IMR-90 (cell line): ENCODE measurements at regions not wholly inside any gene's neighbourhood (a gene's known extent, or its start where the extent isn't known, plus 50 kb on each side); places are given as distances from the start of the nearest gene placed in this dataset.

Source experiments
- ATAC-seq: fragments of 200-7000 bp; cut with Tn5 transposase; 2 replicates; pipeline ENCODE4 v1.9.1; 2020; ENCODE audit warnings: low read depth, mild to moderate bottlenecking, moderate library complexity
- BruUV-seq: library from RNA; stranded (reverse); fragments of 400-500 nt; replicated peaks from 2 replicates; lab custom pipeline; 2021; lab: Mats Ljungman, UMichigan
- CTCF ChIA-PET: fragments of 300-600 bp; formaldehyde crosslinking; extraction: SDS; loops from one replicate; lab custom pipeline; 2021; ENCODE audit warnings: antibody characterized with exemption; lab: Yijun Ruan, JAX
- POLR2A ChIA-PET: fragments of 300-600 bp; sonication (Branson Sonifier 250); formaldehyde crosslinking; loops from one replicate; lab custom pipeline; 2022; ENCODE audit warnings: antibody characterized with exemption; ENCODE audit not compliant: unreplicated experiment; lab: Charles Lee
- DNase-seq: peaks from one replicate; pipeline ENCODE4 v3.0.0; 2013
- H2AFZ ChIP-seq: replicated peaks from 2 replicates; pipeline ENCODE3; 2013; ENCODE audit warnings: low read length, mild to moderate bottlenecking; ENCODE audit not compliant: poor library complexity
- H2AK5ac ChIP-seq: 2 replicates; pipeline ENCODE4 v1.6.1; 2013; ENCODE audit warnings: low read depth, low read length, inconsistent platforms
- H2AK9ac ChIP-seq: replicated peaks from 2 replicates; pipeline ENCODE3; 2013; ENCODE audit warnings: mild to moderate bottlenecking, low read depth, low read length, moderate library complexity; ENCODE audit not compliant: poor library complexity
- H2BK120ac ChIP-seq: 2 replicates; pipeline ENCODE4 v1.6.1; 2013; ENCODE audit warnings: low read depth, low read length, inconsistent platforms
- H2BK15ac ChIP-seq: 3 replicates; pipeline ENCODE4 v1.6.1; 2013; ENCODE audit warnings: low read depth, low read length, inconsistent platforms
- H2BK20ac ChIP-seq: 2 replicates; pipeline ENCODE4 v1.6.1; 2013; ENCODE audit warnings: low read depth, mild to moderate bottlenecking, inconsistent platforms, low read length, moderate library complexity
- H2BK5ac ChIP-seq: 2 replicates; pipeline ENCODE4 v1.6.1; 2013; ENCODE audit warnings: mild to moderate bottlenecking, low read depth, low read length, inconsistent platforms; ENCODE audit not compliant: poor library complexity, severe bottlenecking
- H3K14ac ChIP-seq: replicated peaks from 2 replicates; pipeline ENCODE4 v1.6.1; 2013; ENCODE audit warnings: low read depth, low read length, inconsistent platforms
- H3K18ac ChIP-seq: 2 replicates; pipeline ENCODE4 v1.6.1; 2013; ENCODE audit warnings: low read depth, low read length, control low read depth
- H3K23ac ChIP-seq: 2 replicates; pipeline ENCODE4 v1.6.1; 2013; ENCODE audit warnings: low read depth, low read length, inconsistent platforms
- H3K27ac ChIP-seq: 2 replicates; pipeline ENCODE4 v1.5.1; 2013; ENCODE audit warnings: mild to moderate bottlenecking, control low read depth, low read length; ENCODE audit not compliant: insufficient read depth
- H3K27me3 ChIP-seq: 2 replicates; pipeline ENCODE4 v1.6.1; 2013; ENCODE audit warnings: low read length; ENCODE audit not compliant: control insufficient read depth, insufficient read depth
- H3K36me3 ChIP-seq: 2 replicates; pipeline ENCODE4 v1.6.1; 2013; ENCODE audit warnings: low read length, mixed read lengths; ENCODE audit not compliant: control insufficient read depth, insufficient read depth
- H3K4ac ChIP-seq: 2 replicates; pipeline ENCODE4 v1.6.1; 2013; ENCODE audit warnings: low read depth, low read length, inconsistent platforms
- H3K4me1 ChIP-seq: 2 replicates; pipeline ENCODE4 v1.6.1; 2013; ENCODE audit warnings: low read length, mixed read lengths; ENCODE audit not compliant: control insufficient read depth, insufficient read depth
- H3K4me2 ChIP-seq: 2 replicates; pipeline ENCODE4 v1.6.1; 2013; ENCODE audit warnings: low read depth, mild to moderate bottlenecking, control low read depth, low read length, moderate library complexity
- H3K4me3 ChIP-seq: 2 replicates; pipeline ENCODE4 v1.5.1; 2013; ENCODE audit warnings: low read depth, mild to moderate bottlenecking, control low read depth, low read length, moderate library complexity; ENCODE audit not compliant: insufficient read depth
- H3K56ac ChIP-seq: 2 replicates; pipeline ENCODE4 v1.6.1; 2013; ENCODE audit warnings: low read length, inconsistent platforms; ENCODE audit not compliant: insufficient read depth; ENCODE audit errors: extremely low read depth
- H3K79me1 ChIP-seq, 2 experiments: 2 replicates each; pipeline ENCODE4 v1.6.1; 2013; ENCODE audit warnings: low read length in 2 of 2, inconsistent platforms in 1 of 2, low read depth in 1 of 2
- H3K9ac ChIP-seq: 2 replicates; pipeline ENCODE4 v1.6.1; 2013; ENCODE audit warnings: low read depth, low read length, control low read depth
- H3K9me1 ChIP-seq: 2 replicates; pipeline ENCODE4 v1.6.1; 2013; ENCODE audit warnings: low read length, inconsistent platforms; ENCODE audit not compliant: insufficient read depth
- H3K9me3 ChIP-seq: 2 replicates; pipeline ENCODE4 v1.6.1; 2013; ENCODE audit warnings: low read length; ENCODE audit not compliant: control insufficient read depth, insufficient read depth
- H4K20me1 ChIP-seq: 2 replicates; pipeline ENCODE4 v1.6.1; 2013; ENCODE audit warnings: low read length, inconsistent platforms; ENCODE audit not compliant: insufficient read depth
- H4K5ac ChIP-seq: 2 replicates; pipeline ENCODE4 v1.6.1; 2013; ENCODE audit warnings: mild to moderate bottlenecking, low read depth, low read length, control low read depth
- H4K8ac ChIP-seq, 2 experiments: 2 replicates each; pipeline ENCODE4 v1.6.1; 2013; ENCODE audit warnings: low read depth in 2 of 2, low read length in 2 of 2, control low read depth in 1 of 2, inconsistent platforms in 1 of 2
- H4K91ac ChIP-seq: 2 replicates; pipeline ENCODE4 v1.6.1; 2013; ENCODE audit warnings: low read depth, low read length, inconsistent platforms; ENCODE audit not compliant: insufficient read depth
- BHLHE40 ChIP-seq: fragments of 150-350 bp; IDR thresholded peaks from 2 replicates; pipeline ENCODE4 v1.6.1; 2016; ENCODE audit warnings: mild to moderate bottlenecking, low read depth, low read length
- CEBPB ChIP-seq: IDR thresholded peaks from 2 replicates; pipeline ENCODE4 v1.6.1; 2012; ENCODE audit warnings: low read depth, low read length, improper control_type of control experiment
- CHD1 ChIP-seq: IDR thresholded peaks from 2 replicates; pipeline ENCODE4 v1.6.1; 2012; ENCODE audit warnings: low read depth, low read length, improper control_type of control experiment
- ELK1 ChIP-seq: fragments of 150-350 bp; IDR thresholded peaks from 2 replicates; pipeline ENCODE4 v1.6.1; 2016; ENCODE audit warnings: low read depth, mild to moderate bottlenecking, low read length, moderate library complexity, borderline replicate concordance
- MAZ ChIP-seq: IDR thresholded peaks from 2 replicates; pipeline ENCODE4 v1.6.1; 2012; ENCODE audit warnings: low read depth, mild to moderate bottlenecking, low read length, improper control_type of control experiment, moderate library complexity, borderline replicate concordance
- MXI1 ChIP-seq: IDR thresholded peaks from 2 replicates; pipeline ENCODE4 v1.6.1; 2012; ENCODE audit warnings: low read depth, mild to moderate bottlenecking, low read length, moderate library complexity, borderline replicate concordance
- NFE2L2 ChIP-seq: fragments of 150-350 bp; IDR thresholded peaks from 2 replicates; pipeline ENCODE4 v1.6.1; 2016; ENCODE audit warnings: low read depth, mild to moderate bottlenecking, low read length
- POLR2A ChIP-seq: IDR thresholded peaks from 2 replicates; pipeline ENCODE4 v1.6.1; 2012; ENCODE audit warnings: mild to moderate bottlenecking, low read depth, low read length
- RAD21 ChIP-seq: IDR thresholded peaks from 2 replicates; pipeline ENCODE4 v1.6.1; 2012; ENCODE audit warnings: low read length, improper control_type of control experiment
- RCOR1 ChIP-seq: IDR thresholded peaks from 2 replicates; pipeline ENCODE4 v1.6.1; 2012; ENCODE audit warnings: mild to moderate bottlenecking, low read length, improper control_type of control experiment; ENCODE audit not compliant: insufficient replicate concordance
- RFX5 ChIP-seq: IDR thresholded peaks from 2 replicates; pipeline ENCODE4 v1.8.0; 2012; ENCODE audit warnings: low read depth, mild to moderate bottlenecking, low read length, moderate library complexity
- SMC3 ChIP-seq: fragments of 150-350 bp; IDR thresholded peaks from 2 replicates; pipeline ENCODE4 v1.6.1; 2016; ENCODE audit warnings: low read depth, mild to moderate bottlenecking, antibody characterized with exemption, low read length, moderate library complexity
- USF2 ChIP-seq: fragments of 150-350 bp; IDR thresholded peaks from 2 replicates; pipeline ENCODE4 v1.6.1; 2017; ENCODE audit warnings: mild to moderate bottlenecking, antibody characterized with exemption, low read length, low read depth
- WGBS, 2 experiments: methylation state at CpG; one replicate each; pipeline versions ENCODE4 v1.1.5 to v1.1.7; 2013; ENCODE audit warnings: missing lambda C conversion rate in 2 of 2; ENCODE audit not compliant: insufficient read length in 1 of 2; ENCODE audit errors: extremely low coverage in 2 of 2; 5-methylcytosine and 5-hydroxymethylcytosine counted together
- dilution Hi-C: fragments of 300-500 bp; cut with HindIII; formaldehyde crosslinking; loops from one replicate; pipeline ENCODE4 v1.14.3; 2018; ENCODE audit warnings: low sequenced_read_pairs; ENCODE audit not compliant: unreplicated experiment
- in situ Hi-C: fragments of 300-500 bp; cut with MboI; formaldehyde crosslinking; loops from 3 replicates; pipeline ENCODE4 v1.14.3; 2019; ENCODE audit warnings: low sequenced_read_pairs, inconsistent platforms, mixed read lengths
- intact Hi-C: fragments of 100-400 bp; cut with micrococcal nuclease; formaldehyde crosslinking; loops from 2 replicates; pipeline ENCODE4 v1.10.0; 2022
- TF ChIP-seq, protein P1 (sequence below): conservative IDR thresholded peaks from 2 replicates; pipeline ENCODE4 v1.5.1; 2012; ENCODE audit warnings: mild to moderate bottlenecking, low read depth, low read length, improper control_type of control experiment

GRCh38 chr5:5645891-5646290, 223.4 kb downstream of the ICE1 start:
- no peak overlapping the region for H3K4me2 ChIP-seq
- H3K14ac ChIP-seq = no peak overlapping the region
- CTCF ChIA-PET = no interaction called here
- H2AK9ac ChIP-seq = no peak overlapping the region
- no peak overlapping the region for H3K27ac ChIP-seq
- H4K8ac ChIP-seq = no peak overlapping the region
- H3K4ac ChIP-seq = no peak overlapping the region
- in situ Hi-C loops = no loop called here
- H4K91ac ChIP-seq = no peak overlapping the region
- H3K23ac ChIP-seq = no peak overlapping the region
- H3K18ac ChIP-seq = no peak overlapping the region
- intact Hi-C loops = no loop called here
- H2BK120ac ChIP-seq = no peak overlapping the region
- no peak overlapping the region for H2AFZ ChIP-seq
- no peaks in the 10 kb centered on the region for H4K20me1 ChIP-seq
- POLR2A ChIA-PET = no interaction called here
- H2BK15ac ChIP-seq = no peak overlapping the region
- no peak overlapping the region for H3K4me3 ChIP-seq
- TF ChIP-seq CEBPB (no peak), MAZ (no peak), SMC3 (no peak), MXI1 (no peak), RCOR1 (no peak), CHD1 (no peak), POLR2A (no peak), BHLHE40 (no peak), RFX5 (no peak), RAD21 (no peak), ELK1 (no peak), NFE2L2 (no peak), USF2 (no peak)
- TF ChIP-seq, protein P1, sequence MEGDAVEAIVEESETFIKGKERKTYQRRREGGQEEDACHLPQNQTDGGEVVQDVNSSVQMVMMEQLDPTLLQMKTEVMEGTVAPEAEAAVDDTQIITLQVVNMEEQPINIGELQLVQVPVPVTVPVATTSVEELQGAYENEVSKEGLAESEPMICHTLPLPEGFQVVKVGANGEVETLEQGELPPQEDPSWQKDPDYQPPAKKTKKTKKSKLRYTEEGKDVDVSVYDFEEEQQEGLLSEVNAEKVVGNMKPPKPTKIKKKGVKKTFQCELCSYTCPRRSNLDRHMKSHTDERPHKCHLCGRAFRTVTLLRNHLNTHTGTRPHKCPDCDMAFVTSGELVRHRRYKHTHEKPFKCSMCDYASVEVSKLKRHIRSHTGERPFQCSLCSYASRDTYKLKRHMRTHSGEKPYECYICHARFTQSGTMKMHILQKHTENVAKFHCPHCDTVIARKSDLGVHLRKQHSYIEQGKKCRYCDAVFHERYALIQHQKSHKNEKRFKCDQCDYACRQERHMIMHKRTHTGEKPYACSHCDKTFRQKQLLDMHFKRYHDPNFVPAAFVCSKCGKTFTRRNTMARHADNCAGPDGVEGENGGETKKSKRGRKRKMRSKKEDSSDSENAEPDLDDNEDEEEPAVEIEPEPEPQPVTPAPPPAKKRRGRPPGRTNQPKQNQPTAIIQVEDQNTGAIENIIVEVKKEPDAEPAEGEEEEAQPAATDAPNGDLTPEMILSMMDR = no peak
- no peak overlapping the region for H3K9ac ChIP-seq
- no peaks in the 10 kb centered on the region for H3K36me3 ChIP-seq
- no peak overlapping the region for H2BK20ac ChIP-seq
- no peak overlapping the region for H2AK5ac ChIP-seq
- no peaks in the 10 kb centered on the region for H3K79me1 ChIP-seq
- no peak overlapping the region for H4K5ac ChIP-seq
- BruUV-seq = no TSS peak
- H3K56ac ChIP-seq = no peak overlapping the region
- dilution Hi-C loops = no loop called here
- H3K9me3 ChIP-seq = peaks cover 30% of the 10 kb centered on the region
- DNase-seq (no peak), ATAC-seq (no peak)
- H3K4me1 ChIP-seq = no peaks in the 10 kb centered on the region
- no peaks in the 10 kb centered on the region for H3K9me1 ChIP-seq
- H3K27me3 ChIP-seq = no peaks in the 10 kb centered on the region
- H2BK5ac ChIP-seq = no peak overlapping the region
- no CpG with 5 or more reads among the region's 5 CpGs for WGBS, 2 experiments
